ENCODE measurements at regions not wholly inside any gene's neighbourhood (a gene's known extent, or its start where the extent isn't known, plus 50 kb on each side); places are given as distances from the start of the nearest gene placed in this dataset.

- DNase-seq (ENCODE audit: extremely low read depth, low read depth) = no peak
Observed at GRCh38 chr7:156490021-156490800, 150.4 kb upstream of the RNF32 start.

- no peak for DNase-seq (ENCODE audit: extremely low read depth, low read depth)
Observed at GRCh38 chr7:156487811-156488533, 152.6 kb upstream of the RNF32 start.

- DNase-seq (ENCODE audit: extremely low read depth, low read depth) = no peak
Observed at GRCh38 chr7:156480671-156481070, 159.9 kb upstream of the RNF32 start.

GRCh38 chr7:156479596-156479995, 161.0 kb upstream of the RNF32 start:
- no peak for DNase-seq (ENCODE audit: extremely low read depth, low read depth)

GRCh38 chr7:156478486-156478885, 162.1 kb upstream of the RNF32 start:
- DNase-seq (ENCODE audit: extremely low read depth, low read depth) = no peak

- peak; percentile 6 for DNase-seq (ENCODE audit: extremely low read depth, low read depth)
Observed at GRCh38 chr7:156475666-156476065, 164.9 kb upstream of the RNF32 start.

- no peak for DNase-seq (ENCODE audit: extremely low read depth, low read depth)
Observed at GRCh38 chr7:156475179-156475578, 165.4 kb upstream of the RNF32 start.

- no peak for DNase-seq (ENCODE audit: extremely low read depth, low read depth)
Observed at GRCh38 chr7:156474241-156474743, 166.3 kb upstream of the RNF32 start.

GRCh38 chr7:156473476-156474240, 166.9 kb upstream of the RNF32 start:
- DNase-seq (ENCODE audit: extremely low read depth, low read depth) = peak; percentile 37

GRCh38 chr7:156472267-156472666, 168.3 kb upstream of the RNF32 start:
- no peak for DNase-seq (ENCODE audit: extremely low read depth, low read depth)

- DNase-seq (ENCODE audit: extremely low read depth, low read depth) = no peak
Observed at GRCh38 chr7:156470399-156471320, 169.9 kb upstream of the RNF32 start.

- no peak for DNase-seq (ENCODE audit: extremely low read depth, low read depth)
Observed at GRCh38 chr7:156466955-156467625, 173.5 kb upstream of the RNF32 start.

GRCh38 chr7:156466272-156466671, 174.3 kb upstream of the RNF32 start:
- no peak for DNase-seq (ENCODE audit: extremely low read depth, low read depth)

GRCh38 chr7:156465186-156465585, 175.4 kb upstream of the RNF32 start:
- DNase-seq (ENCODE audit: extremely low read depth, low read depth) = no peak

- DNase-seq (ENCODE audit: extremely low read depth, low read depth) = no peak
Observed at GRCh38 chr7:156464339-156464738, 176.2 kb upstream of the RNF32 start.

GRCh38 chr7:156463280-156463679, 177.3 kb upstream of the RNF32 start:
- DNase-seq (ENCODE audit: extremely low read depth, low read depth) = no peak

- DNase-seq (ENCODE audit: extremely low read depth, low read depth) = no peak
Observed at GRCh38 chr7:156461881-156462665, 178.5 kb upstream of the RNF32 start.

GRCh38 chr7:156460858-156461627, 179.5 kb upstream of the RNF32 start:
- no peak for DNase-seq (ENCODE audit: extremely low read depth, low read depth)
